Stimulated activated CD4-positive, alpha-beta T cell treated with anti-CD3 and anti-CD28 coated beads, Interleukin-1b, Interleukin-23, amount 100 ng/mL, for 1 hour (primary cell): ENCODE measurements at regions not wholly inside any gene's neighbourhood (a gene's known extent, or its start where the extent isn't known, plus 50 kb on each side); places are given as distances from the start of the nearest gene placed in this dataset.
"Not testable (repeated sequence)": the region's sequence is repeated elsewhere in the genome, so short reads cannot be mapped to it uniquely, and the experiment has no call there.

Source experiments
- DNase-seq, 2 donors: peaks; one replicate each; pipeline ENCODE4 v3.0.0-alpha.2; 2020; ENCODE audit warnings: low read depth in 2 of 2

DNA sequence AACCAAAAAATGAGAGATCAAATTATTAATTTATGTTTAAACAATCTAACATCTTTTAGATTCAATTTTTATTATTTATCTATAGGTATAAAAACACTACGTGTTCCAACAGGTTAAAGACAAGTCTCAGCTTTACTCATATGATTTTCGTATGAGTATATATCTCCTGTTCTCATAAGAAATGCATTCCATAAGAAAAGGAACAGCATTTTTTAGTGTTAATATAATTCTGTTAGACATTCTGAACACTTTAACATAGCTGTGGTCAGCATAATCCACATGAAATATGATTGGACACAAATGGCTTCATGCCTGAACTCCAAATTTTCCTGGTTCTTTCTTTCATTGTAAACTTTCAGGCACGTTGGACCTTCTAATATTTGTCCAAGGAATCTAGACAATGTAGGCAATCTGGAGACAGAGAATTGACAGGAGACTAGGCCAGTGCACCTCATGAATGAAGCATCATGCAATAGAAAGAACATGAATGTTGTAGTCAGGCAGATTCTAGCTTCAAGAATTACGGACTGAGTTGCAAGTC lies 1122.0 kb upstream of the ALCAM start:
- DNase-seq = no peak

DNA sequence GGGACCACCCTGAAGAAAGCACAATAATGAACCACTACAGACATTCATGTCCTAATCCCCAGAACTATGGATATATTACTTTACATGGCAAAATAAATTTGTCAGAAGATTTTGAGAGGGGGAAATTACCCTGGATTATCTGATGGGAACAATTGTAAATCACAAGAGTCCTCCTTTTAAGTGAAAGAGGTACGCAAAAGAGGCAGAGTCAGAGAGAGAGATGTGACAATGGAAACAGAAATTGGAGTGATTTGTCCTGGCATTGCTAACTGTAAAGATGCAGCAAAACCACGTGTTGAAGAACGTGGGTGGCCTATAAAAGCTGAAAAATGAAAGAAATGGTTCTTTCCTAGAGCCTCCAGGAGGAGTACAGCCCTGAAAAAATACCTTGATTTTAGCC lies 1121.4 kb upstream of the ALCAM start:
- no peak for DNase-seq

DNA sequence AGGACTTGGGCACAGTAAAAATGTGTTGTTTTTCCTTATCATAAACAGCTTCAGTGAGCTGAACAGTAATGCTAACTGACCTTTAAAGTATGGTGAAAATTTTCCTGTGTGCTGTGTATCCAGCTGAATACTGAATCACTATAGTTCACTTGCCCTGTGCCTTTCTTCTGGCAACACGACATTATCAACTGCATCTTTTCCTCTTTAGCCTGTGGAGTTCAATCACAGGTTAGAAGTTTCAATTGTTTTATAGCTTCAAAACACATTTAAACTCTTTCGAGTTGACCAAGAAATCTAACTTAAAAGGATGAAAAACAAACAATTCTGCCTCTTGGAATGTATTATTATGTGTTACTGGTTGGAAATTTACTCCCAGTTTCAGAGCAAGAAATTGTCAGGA lies 1120.7 kb upstream of the ALCAM start:
- no peak for DNase-seq

DNA sequence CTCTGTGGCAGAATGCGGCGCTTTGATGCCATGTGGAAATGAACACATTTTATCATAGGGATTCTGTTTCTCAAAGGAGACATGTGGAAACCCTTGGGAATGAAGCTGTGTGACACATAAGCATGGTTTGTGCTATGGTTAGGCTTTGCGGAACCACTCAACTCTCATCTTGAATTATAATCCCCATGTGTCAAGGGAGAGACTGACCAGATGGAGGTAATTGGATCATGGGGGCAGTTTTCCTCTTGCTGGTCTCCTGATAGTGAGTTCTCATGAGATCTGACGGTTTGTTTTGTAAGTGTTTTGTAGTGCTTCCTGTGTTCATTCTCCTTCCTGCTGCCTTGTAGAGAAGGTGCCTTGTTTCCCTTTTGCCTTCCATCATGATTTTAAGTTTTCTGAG lies 1109.2 kb upstream of the ALCAM start:
- no peak for DNase-seq

DNA sequence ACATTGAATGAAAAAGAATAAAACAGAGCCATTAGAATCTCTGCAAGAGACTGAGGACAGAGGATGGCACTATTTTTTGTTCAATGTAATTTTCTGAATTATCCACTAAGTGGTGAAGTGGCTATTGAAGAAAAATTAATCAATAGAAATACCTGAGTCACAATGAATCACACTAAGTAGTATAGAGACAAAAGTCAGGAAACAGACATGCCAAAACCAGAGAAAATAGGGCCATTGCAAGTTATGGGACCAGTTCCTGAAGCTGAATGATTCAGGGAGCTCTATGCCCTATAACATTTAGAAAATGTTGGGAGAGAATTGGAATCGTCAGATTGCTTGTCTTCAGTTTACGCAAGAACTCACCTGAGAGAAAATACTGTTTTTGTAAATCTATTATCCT lies 1103.2 kb upstream of the ALCAM start:
- DNase-seq = no peak

DNA sequence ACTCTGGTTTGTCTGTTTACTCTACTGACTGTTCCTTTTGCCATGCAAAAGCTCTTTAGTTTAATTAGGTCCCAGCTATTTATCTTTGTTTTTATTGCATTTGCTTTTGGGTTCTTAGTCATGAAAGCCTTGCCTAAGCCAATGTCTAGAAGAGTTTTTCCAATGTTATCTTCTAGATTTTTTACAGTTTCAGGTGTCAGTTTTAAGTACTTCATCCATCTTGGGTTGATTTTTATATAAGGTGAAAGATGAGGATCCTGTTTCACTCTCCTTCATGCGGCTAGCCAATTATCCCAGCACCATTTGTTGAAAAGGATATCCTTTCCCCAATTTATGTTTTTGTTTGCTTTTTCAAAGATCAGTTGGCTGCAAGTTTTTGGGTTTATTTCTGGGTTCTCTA lies 1100.5 kb upstream of the ALCAM start:
- not testable (repeated sequence) for DNase-seq

DNA sequence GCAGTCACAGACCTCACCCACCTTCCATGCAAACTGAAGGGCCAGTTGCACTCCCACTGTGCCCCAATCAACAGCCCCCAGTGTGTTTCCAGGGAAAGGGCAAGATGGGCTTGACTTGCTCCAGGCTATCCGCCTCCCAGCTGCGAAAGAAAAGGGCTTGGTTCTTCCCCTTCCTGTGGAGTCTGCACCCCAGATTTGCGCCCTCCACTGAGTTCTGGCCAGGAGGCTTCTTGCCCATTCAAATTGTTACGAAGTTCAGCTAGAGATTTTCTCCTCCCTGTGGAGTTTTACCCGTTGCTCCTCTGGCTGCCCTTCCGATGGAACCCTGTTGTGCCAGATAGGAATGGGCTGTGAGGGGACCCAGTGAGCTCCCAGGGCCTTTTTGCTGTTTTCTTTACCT lies 1096.9 kb upstream of the ALCAM start:
- DNase-seq = no peak

DNA sequence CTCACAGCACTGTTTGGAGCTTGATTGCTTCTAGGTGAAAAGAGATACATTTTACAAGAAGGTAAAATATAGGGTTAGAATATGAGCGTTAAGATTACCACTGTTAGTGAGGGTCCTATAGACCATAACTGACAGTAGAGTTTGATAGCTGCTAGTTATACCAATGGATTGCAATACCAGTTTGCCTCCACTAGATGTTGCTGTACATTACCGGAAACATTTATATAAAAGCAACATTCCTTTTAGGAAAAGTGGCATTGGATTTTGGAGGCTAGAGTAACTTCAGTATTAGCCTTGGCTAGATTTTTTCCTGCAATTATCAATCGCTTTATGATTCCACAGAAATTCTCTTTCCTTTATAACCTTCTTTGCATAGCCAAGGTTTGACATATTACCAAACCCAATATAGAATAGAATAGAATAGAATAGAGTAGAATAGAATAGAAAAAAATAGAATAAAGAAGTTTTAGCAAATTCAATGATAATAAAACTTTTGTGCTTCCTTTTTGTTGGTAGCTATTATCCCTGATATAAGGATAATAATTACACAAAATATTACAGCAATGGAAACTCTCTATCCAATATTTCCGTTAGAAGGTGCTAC lies 1093.6 kb upstream of the ALCAM start:
- DNase-seq = no peak

DNA sequence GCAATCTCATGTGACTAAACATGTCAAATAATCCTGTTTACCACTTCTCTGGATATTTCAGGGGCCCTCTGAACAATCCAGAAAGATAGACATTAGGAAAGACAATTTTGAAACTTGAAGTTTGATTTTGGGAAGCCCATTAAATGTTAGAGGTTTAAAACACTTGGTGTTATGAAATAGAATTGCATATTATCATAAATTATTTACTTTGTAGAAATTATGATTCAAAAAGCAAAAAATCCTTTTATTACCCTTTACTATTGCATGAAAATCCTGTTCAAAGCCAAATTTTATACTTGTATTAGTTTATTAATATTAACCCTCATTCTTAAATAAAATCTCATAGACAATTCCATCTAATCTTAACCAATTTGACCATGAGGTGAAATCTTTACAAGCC lies 1091.5 kb upstream of the ALCAM start:
- DNase-seq = no peak

DNA sequence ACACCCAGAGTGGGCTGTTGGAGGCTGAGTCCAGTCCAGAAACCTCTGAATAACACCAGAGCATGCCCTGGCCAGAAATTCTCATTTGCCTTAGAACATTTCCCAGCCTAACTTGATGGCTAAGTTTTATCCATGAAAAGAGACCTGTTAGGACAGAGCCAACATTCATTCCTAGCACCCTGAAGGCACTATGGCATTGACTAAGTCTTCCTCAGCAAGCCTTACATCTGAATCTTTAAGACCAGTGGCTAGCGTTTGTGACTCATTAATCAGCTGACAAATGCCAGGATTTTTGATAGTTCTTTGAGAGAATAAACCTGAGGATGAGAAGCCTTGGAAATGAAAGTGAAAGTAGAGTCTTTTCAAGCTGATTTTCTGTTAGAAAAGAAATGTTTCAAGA lies 1087.1 kb upstream of the ALCAM start:
- DNase-seq = no peak

DNA sequence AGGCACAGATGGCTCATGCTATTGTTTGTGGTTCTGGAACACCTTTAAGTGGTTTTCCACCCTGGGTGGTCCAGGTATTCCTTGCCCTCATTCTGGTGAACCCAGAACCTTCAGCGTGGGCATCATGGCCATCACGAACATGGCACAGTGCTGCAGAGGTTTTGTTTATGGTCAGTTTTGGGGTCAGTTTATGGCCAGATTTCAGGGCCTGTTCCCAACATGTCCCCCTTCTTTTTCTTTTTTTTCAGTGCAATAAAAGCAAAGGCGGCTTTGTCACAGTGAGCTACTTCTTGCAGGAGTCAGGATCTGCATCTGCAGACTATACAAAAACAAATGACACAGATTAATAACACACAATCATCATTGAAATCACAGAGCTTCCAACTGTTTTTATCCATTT lies 1085.0 kb upstream of the ALCAM start:
- DNase-seq = no peak

DNA sequence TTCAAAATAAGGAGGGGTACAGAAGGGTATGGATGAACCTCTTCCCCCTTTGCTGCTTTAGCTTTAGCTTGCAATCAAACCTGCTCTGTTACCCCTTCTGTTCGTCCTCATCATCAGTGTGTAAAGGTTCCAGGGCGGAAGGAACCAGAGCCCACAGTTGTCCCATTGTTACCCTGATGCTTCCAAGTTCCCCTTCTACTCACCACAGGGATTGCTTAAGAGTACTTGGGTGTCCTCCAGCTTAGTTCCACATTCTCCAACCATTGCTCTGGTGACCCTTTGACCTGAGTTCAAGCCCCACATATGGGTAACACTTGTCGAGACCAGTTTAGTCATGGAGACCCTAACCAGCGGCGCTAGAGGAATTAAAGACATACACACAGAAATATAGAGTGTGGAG lies 1080.1 kb upstream of the ALCAM start:
- DNase-seq = no peak

DNA sequence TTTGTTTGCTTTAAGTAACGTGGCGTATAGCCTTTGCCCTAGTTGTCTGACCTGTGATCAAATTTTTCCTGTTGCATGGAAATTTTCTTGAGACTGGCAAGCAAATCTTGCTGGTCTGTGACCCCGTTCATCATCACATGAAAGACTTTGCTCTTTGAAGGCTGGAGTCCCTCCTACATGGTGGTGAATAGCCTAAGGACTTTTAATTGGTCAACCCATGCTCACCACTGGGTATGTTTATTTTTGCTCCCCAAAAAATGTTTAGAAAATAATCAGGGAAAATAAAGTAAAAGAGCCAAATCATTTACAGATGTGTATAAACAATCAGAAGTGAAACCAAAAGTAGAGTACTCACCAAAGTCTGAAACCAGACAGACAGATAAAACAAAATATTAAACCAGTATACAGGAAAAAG lies 1075.3 kb upstream of the ALCAM start:
- no peak for DNase-seq

DNA sequence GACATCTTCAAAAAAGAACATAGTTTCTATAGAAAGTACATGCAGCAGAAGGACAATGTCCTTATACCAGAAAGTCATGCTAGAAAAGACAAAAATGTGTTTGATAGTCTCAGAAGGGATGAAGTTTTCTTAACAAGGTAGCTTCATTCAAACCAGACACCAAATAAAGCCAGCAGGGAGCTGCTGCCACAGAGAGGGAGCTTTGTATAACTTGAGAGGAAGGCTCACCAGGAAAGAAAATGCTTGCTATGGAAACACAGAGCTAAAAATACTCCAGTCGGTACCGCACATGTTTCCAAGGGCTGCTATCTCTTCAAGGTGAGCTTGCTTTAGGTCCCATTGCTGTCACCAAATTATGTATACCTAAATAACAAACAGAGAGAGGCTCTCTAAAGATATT lies 1074.8 kb upstream of the ALCAM start:
- DNase-seq = no peak

DNA sequence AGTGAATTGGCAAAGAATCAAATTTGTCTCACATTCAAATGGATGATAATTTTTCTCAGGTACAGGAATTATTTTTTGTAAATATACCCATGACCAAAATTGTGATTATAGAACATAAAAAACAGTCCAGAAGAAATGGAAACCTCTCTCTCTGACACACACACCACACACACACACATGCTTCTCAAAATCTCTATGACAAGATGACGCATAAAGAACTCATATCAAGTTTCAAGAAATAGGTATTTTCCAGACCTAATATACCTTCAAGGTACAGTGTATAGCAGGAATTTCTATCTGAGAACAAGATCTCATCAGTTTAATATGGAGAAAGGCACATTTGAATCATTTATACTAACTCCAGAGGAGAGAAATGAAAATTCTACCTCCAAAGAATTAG lies 1069.1 kb upstream of the ALCAM start:
- DNase-seq = no peak

DNA sequence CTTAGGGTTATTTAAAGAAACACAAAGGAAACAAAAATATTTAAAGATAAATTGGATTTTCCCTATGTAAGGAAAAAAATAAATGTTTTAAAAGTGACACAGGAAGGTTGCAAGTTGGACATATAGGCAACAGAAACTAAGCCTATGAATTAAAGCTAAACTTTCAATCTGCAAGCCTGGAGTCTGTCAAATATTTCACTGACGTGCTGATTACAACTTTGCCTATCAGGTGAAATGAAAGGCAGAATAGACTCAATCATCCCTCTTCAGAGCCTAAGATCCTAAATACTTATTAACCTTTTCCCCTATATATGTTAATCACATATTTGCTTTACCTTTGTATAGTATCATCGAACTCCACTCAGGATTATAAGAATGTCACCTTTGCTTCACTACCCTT lies 1068.0 kb upstream of the ALCAM start:
- no peak for DNase-seq

DNA sequence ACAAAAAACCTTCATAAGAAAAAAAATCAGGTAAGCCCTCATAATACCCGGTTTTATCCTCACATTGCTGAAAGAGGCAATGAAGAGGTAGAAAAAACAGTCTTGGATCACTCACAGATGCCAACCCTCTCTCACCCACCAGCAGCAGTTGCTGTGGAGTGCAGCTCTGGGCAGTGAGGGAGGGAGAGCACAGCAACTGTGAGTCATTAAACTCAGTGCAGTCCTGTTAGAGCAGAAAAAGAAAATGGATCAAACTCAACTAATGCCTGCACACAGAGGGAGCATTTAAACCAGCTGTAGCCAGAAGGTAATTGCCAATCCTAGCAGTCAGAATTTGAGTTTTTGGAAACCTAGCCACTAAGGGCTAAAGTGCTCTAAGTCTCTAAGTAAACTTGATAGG lies 1050.6 kb upstream of the ALCAM start:
- DNase-seq = no peak

DNA sequence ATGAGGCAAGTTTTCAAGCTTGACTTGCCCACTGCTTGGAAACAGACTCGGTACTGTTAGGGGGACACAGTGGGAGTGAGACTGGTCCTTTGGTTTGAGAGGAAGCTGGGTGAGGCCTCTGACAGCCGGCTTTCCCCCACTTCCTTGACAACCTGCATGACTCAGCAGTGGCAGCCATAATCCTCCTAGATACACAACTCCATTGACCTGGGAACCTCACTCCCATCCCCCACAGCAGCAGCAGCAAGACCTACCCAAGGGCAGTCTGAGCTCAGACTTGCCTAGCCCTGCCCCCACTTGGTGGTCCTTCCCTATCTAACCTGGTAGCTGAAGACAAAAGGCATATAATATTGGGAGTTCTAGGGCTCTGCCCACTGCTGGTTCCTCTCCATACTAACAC lies 1043.5 kb upstream of the ALCAM start:
- no peak for DNase-seq

DNA sequence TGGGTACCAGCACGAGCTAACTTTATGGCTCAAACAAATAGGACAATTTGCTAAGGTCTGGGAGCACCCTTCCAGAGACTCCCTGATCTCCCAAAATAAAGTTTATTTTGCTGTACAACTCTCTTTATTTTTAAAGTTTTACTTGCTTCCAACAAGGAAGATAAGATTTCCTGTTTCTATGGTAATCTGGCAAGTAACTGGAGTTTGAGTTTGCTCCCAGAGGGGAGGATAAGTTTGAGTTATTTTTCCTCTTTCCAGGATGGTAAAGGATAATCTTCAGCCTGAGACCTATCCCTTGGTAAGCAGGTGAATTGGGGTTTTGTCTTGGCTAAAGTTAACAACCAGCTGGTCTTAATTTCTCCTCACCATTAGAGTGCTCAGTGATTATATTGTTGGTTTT lies 1019.4 kb upstream of the ALCAM start:
- no peak for DNase-seq

DNA sequence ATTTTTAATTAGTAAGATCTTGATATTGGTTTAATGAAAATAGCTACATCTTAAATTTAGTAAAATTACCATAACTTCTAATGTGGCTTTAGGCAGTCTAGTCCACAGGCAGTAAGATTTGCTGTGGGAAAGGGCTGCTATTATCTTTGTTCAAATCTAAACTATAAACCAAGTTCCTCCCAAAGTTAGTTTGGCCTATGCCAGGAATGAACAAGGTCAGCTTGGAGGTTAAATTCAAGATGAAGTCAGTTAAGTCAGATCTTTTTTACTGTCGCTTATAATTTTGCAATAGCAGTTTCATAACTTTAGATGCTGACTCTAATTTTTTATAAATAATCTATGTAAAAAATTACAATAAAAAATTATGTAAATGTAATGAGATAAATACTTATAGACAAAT lies 1016.9 kb upstream of the ALCAM start:
- no peak for DNase-seq

DNA sequence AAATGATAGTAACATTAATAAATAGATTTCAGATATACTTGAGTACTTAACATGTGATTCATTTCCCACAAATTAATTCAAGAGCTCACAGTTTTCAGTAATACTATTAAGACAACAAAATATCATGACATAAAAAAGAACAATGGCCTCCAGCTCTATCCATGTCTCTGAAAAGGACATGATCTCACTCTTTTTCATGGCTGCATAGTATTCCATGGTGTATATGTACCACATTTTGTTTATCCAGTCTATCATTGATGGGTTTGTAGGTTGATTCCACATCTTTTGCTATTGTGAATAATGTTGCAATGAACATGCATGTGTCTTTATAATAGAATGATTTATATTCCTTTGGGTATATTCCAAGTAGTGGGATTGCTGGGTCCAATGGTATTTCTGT lies 1012.8 kb upstream of the ALCAM start:
- no peak for DNase-seq

DNA sequence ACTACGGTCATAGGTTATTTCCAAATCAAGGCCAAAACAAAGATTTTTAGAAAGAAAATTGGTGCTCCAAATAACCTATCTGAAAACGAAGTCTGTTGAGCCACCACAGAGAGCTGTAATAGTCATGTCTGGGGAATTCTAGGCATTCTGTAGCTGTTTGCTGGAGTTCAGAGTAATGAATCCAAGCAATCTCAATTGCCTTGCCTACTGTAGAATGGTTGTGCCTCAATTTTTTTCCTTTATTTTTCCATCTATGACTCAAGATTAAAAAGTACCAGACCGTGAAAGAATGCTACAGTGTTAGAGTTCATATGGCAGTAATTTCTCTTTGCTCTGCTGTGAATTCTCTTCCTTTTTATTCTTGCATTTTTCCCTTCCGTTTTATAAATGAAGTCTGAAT lies 1007.2 kb upstream of the ALCAM start:
- no peak for DNase-seq

DNA sequence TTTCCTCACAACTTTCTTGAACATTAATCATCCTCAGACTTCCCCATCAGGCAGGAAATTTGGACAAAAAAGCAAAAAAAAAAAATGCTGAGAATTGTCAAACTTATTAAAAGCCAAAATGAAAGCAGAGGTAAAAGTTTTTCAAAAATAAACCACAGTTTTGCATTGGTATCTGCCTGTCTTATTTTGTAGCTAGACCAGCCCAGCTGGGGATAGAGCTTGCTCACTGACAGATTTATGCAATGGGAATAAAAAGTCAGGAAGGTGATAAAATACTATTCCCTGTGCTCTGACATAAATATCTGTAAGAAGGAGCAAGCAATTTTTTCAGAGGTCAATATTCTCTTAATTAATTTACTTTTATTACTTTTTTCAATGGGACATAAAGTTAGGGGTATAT lies 1006.7 kb upstream of the ALCAM start:
- DNase-seq = no peak

DNA sequence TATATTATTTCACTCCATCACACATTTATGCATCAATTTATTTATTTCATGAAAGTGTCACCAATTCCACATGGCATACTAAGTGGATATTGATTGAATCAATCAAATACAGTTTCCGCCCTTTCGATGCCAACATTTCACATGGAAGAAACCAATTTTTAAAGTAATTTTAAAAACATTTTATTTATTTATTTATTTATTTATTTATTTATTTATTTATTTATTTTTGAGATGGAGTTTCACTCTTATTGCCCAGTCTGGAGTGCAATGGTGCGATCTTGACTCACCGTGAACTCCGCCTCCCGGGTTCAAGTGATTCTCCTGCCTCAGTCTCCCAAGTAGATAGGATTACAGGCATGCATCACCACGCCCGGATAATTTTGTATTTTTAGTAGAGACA lies 1005.0 kb upstream of the ALCAM start:
- not testable (repeated sequence) for DNase-seq
